ENCODE measurements at regions not wholly inside any gene's neighbourhood (a gene's known extent, or its start where the extent isn't known, plus 50 kb on each side); places are given as distances from the start of the nearest gene placed in this dataset.

- FAIRE-seq (no peak), DNase-seq (ENCODE audit: low read depth, low spot score) (no peak), ATAC-seq (no peak)
- Histone ChIP-seq H3K27me3 (replicated peaks in 1 of 2; ENCODE audit: control insufficient read depth in 2 of 2, insufficient read depth in 2 of 2, low read length in 1 of 2) (no peaks in the 10 kb centered on the region), H3K79me2 (ENCODE audit: control insufficient read depth, insufficient read depth, low read length) (no peaks in the 10 kb centered on the region), H3K27ac (ENCODE audit: control insufficient read depth, insufficient read depth) (no peak overlapping the region), H4K20me1 (ENCODE audit: control insufficient read depth, insufficient read depth) (no peaks in the 10 kb centered on the region), H3K9me3 (replicated peaks; ENCODE audit: control insufficient read depth, insufficient read depth, low read length) (no peaks in the 10 kb centered on the region), H3K36me3 (ENCODE audit: control insufficient read depth in 2 of 2, insufficient read depth in 2 of 2, low read length in 1 of 2) (no peaks in the 10 kb centered on the region), H3K4me2 (ENCODE audit: control insufficient read depth, insufficient read depth) (no peak overlapping the region), H3K4me1 (ENCODE audit: control insufficient read depth, insufficient read depth, low read length) (no peaks in the 10 kb centered on the region), H3K9ac (ENCODE audit: control insufficient read depth, insufficient read depth, low read length) (no peak overlapping the region), H3K4me3 (no peak overlapping the region), H2AFZ (ENCODE audit: control insufficient read depth, low read depth, low read length) (no peak overlapping the region)
- 0% methylated on average over 1 of the region's 1 CpG for WGBS (ENCODE audit: insufficient coverage, insufficient replicate concordance, low lambda C conversion rate, missing lambda C conversion rate)
- intact Hi-C loops (cut with micrococcal nuclease; ENCODE audit: unreplicated experiment) (no loop called here), in situ Hi-C loops (cut with MboI) (no loop called here)
- SMC1A ChIA-PET (ENCODE audit: uncharacterized antibody, unreplicated experiment), result no interaction called here
- CTCF ChIA-PET, result no interaction called here
- no peak for TF ChIP-seq ZBTB11 (CRISPR knock-in tag; IDR thresholded peaks at IDR 0.05)
- TF ChIP-seq HDAC2 (IDR thresholded peaks at IDR 0.05), result no peak
- no peak for TF ChIP-seq STAT1 (conservative IDR thresholded peaks at IDR 0.05)
- TF ChIP-seq ZBTB33 (IDR thresholded peaks at IDR 0.05), result no peak
- TF ChIP-seq ZZZ3 (IDR thresholded peaks at IDR 0.05; ENCODE audit: control insufficient read depth, insufficient read length, low read depth), result no peak
- TF ChIP-seq MTA3 (IDR thresholded peaks at IDR 0.05; ENCODE audit: borderline replicate concordance, low read length), result no peak
- TF ChIP-seq SIN3A (IDR thresholded peaks at IDR 0.05; ENCODE audit: low read depth, low read length), result no peak
- TF ChIP-seq BCLAF1 (IDR thresholded peaks at IDR 0.05), result no peak
- TF ChIP-seq E2F8 (IDR thresholded peaks at IDR 0.05; ENCODE audit: low read depth, partially characterized antibody), result no peak
- TF ChIP-seq BCL3 (IDR thresholded peaks at IDR 0.05; ENCODE audit: borderline replicate concordance, insufficient read depth, low read depth, low read length, poor library complexity, severe bottlenecking), result no peak
- RAD21 ChIA-PET (ENCODE audit: unreplicated experiment), result no interaction called here
- no TSS peak for BruUV-seq (replicated peaks)
- POLR2A ChIA-PET, result no interaction called here
Observed at GRCh38 chrX:14440106-14440505, 89.2 kb upstream of the GLRA2 start.

All from GM12878 (cell line).